Naive thymus-derived CD4-positive, alpha-beta T cell (primary cell): ENCODE measurements at regions not wholly inside any gene's neighbourhood (a gene's known extent, or its start where the extent isn't known, plus 50 kb on each side); places are given as distances from the start of the nearest gene placed in this dataset.

ENCODE experiments used
- ATAC-seq: fragments of 150-1000 bp; cut with Tn5 transposase; 2 replicates; pipeline ENCODE4 v1.10.0; 2021; ENCODE audit warnings: mild to moderate bottlenecking, moderate library complexity
- CTCF ChIA-PET: fragments of 350-600 bp; sonication (Branson Sonifier 250); formaldehyde crosslinking; loops from one replicate; lab custom pipeline; 2021; ENCODE audit warnings: antibody characterized with exemption; lab: Charles Lee
- POLR2A ChIA-PET: fragments of 350-600 bp; sonication (Branson Sonifier 250); formaldehyde crosslinking; loops from one replicate; lab custom pipeline; 2021; ENCODE audit warnings: antibody characterized with exemption, inconsistent platforms; lab: Charles Lee
- DNase-seq, 9 donors: peaks; one replicate each; pipeline versions ENCODE4 v3.0.0 to v3.0.0-alpha.2; 2020 to 2022; ENCODE audit warnings: mixed read lengths in 1 of 9
- H3K27ac ChIP-seq: one replicate; pipeline ENCODE4 v1.7.0; 2013; ENCODE audit warnings: mild to moderate bottlenecking, low read depth, low read length, moderate library complexity
- H3K27me3 ChIP-seq, 2 donors: one replicate each; pipeline ENCODE4 v1.7.0; 2013; ENCODE audit warnings: low read length in 2 of 2, mild to moderate bottlenecking in 2 of 2, moderate library complexity in 2 of 2; ENCODE audit not compliant: control insufficient read depth in 2 of 2, insufficient read depth in 2 of 2
- H3K36me3 ChIP-seq, 3 experiments: 1 replicate in 2 of 3; 2 replicates in 1 of 3; pipeline ENCODE4 v1.7.0; 2013; ENCODE audit warnings: low read length in 3 of 3, mild to moderate bottlenecking in 3 of 3, moderate library complexity in 1 of 3; ENCODE audit not compliant: insufficient read depth in 3 of 3, control insufficient read depth in 2 of 3
- H3K4me1 ChIP-seq, 2 donors: one replicate each; pipeline ENCODE4 v1.7.0; 2013; ENCODE audit warnings: low read length in 2 of 2, mild to moderate bottlenecking in 2 of 2, moderate library complexity in 1 of 2; ENCODE audit not compliant: control insufficient read depth in 2 of 2, insufficient read depth in 2 of 2
- H3K4me3 ChIP-seq: 2 replicates; pipeline ENCODE4 v1.7.0; 2013; ENCODE audit warnings: mild to moderate bottlenecking, low read length
- H3K9me3 ChIP-seq, 3 experiments: 1 replicate in 2 of 3; 2 replicates in 1 of 3; pipeline ENCODE4 v1.7.0; 2013; ENCODE audit warnings: low read length in 3 of 3; ENCODE audit not compliant: control insufficient read depth in 2 of 3
- H3K27ac Mint-ChIP-seq, 9 donors: one replicate each; pipeline ENCODE4 v1.8.0; 2020 to 2022; ENCODE audit warnings: mixed read lengths in 9 of 9, mild to moderate bottlenecking in 8 of 9, moderate library complexity in 5 of 9, inconsistent platforms in 2 of 9
- H3K27me3 Mint-ChIP-seq, 5 donors: one replicate each; pipeline ENCODE4 v1.8.0; 2021 to 2022; ENCODE audit warnings: mixed read lengths in 5 of 5, mild to moderate bottlenecking in 1 of 5
- H3K36me3 Mint-ChIP-seq, 5 donors: one replicate each; pipeline ENCODE4 v1.8.0; 2020 to 2022; ENCODE audit warnings: mixed read lengths in 5 of 5, mild to moderate bottlenecking in 3 of 5, inconsistent platforms in 1 of 5
- H3K4me1 Mint-ChIP-seq, 7 donors: one replicate each; pipeline ENCODE4 v1.8.0; 2020 to 2022; ENCODE audit warnings: mixed read lengths in 7 of 7, mild to moderate bottlenecking in 3 of 7, inconsistent platforms in 1 of 7
- H3K4me3 Mint-ChIP-seq, 10 donors: one replicate each; pipeline ENCODE4 v1.8.0; 2020 to 2022; ENCODE audit warnings: mild to moderate bottlenecking in 10 of 10, mixed read lengths in 10 of 10, moderate library complexity in 6 of 10, inconsistent platforms in 2 of 10
- H3K9me3 Mint-ChIP-seq, 11 donors: one replicate each; pipeline ENCODE4 v1.8.0; 2020 to 2022; ENCODE audit warnings: mixed read lengths in 11 of 11, mild to moderate bottlenecking in 4 of 11, inconsistent platforms in 1 of 11, moderate library complexity in 1 of 11
- intact Hi-C, 2 donors: fragments of 100-400 bp; cut with micrococcal nuclease; formaldehyde crosslinking; loops; one replicate each; pipeline ENCODE4 v1.15.1; 2023

GRCh38 chr9:26689041-26689440, 203.6 kb downstream of the CAAP1 start:
- no peaks in the 10 kb centered on the region for H3K4me1 ChIP-seq
- H3K27me3 ChIP-seq, result no peaks in the 10 kb centered on the region
- ChIA-PET POLR2A (no interaction called here), CTCF (no interaction called here)
- no peak for DNase-seq
- no peaks in the 10 kb centered on the region for H3K36me3 ChIP-seq
- Mint-ChIP-seq H3K36me3 (no peaks in the 10 kb centered on the region), H3K4me1 (no peaks in the 10 kb centered on the region), H3K27me3 (peaks cover 2 to 25% (median 10%) of the 10 kb centered on the region in 5 donors), H3K4me3 (no peak overlapping the region), H3K9me3 (peaks cover 0 to 7% (median 0%) of the 10 kb centered on the region in 11 donors), H3K27ac (no peak overlapping the region)
- H3K27ac ChIP-seq, result no peak overlapping the region
- intact Hi-C loops, result no loop called here
- no peak overlapping the region for H3K4me3 ChIP-seq
- no peaks in the 10 kb centered on the region for H3K9me3 ChIP-seq
- no peak for ATAC-seq

- intact Hi-C loops, result no loop called here
- H3K4me3 Mint-ChIP-seq, result no peak overlapping the region
- Histone ChIP-seq H3K4me3 (no peak overlapping the region), H3K27ac (no peak overlapping the region), H3K9me3 (no peaks in the 10 kb centered on the region), H3K27me3 (no peaks in the 10 kb centered on the region), H3K36me3 (no peaks in the 10 kb centered on the region), H3K4me1 (no peaks in the 10 kb centered on the region)
- H3K36me3 Mint-ChIP-seq, result no peaks in the 10 kb centered on the region
- H3K9me3 Mint-ChIP-seq, result peaks cover 0 to 7% (median 0%) of the 10 kb centered on the region in 11 donors
- ChIA-PET POLR2A (no interaction called here), CTCF (no interaction called here)
- DNase-seq (no peak), ATAC-seq (no peak)
- H3K27me3 Mint-ChIP-seq, result peaks cover 2 to 25% (median 10%) of the 10 kb centered on the region in 5 donors
- no peak overlapping the region for H3K27ac Mint-ChIP-seq
- H3K4me1 Mint-ChIP-seq, result no peaks in the 10 kb centered on the region
These were observed 205.2 kb downstream of the CAAP1 start for GRCh38 chr9:26687421-26687820.

GRCh38 chr9:26685818-26686217, 206.8 kb downstream of the CAAP1 start:
- no peaks in the 10 kb centered on the region for H3K4me1 ChIP-seq
- no peaks in the 10 kb centered on the region for H3K4me1 Mint-ChIP-seq
- no peaks in the 10 kb centered on the region for H3K27me3 ChIP-seq
- no peaks in the 10 kb centered on the region for H3K36me3 Mint-ChIP-seq
- H3K4me3 ChIP-seq, result no peak overlapping the region
- no peak overlapping the region for H3K4me3 Mint-ChIP-seq
- ATAC-seq (no peak), DNase-seq (no peak)
- peaks cover 0 to 5% (median 0%) of the 10 kb centered on the region in 11 donors for H3K9me3 Mint-ChIP-seq
- ChIA-PET CTCF (no interaction called here), POLR2A (no interaction called here)
- H3K27ac Mint-ChIP-seq, result no peak overlapping the region
- H3K27me3 Mint-ChIP-seq, result peaks cover 2 to 21% (median 15%) of the 10 kb centered on the region in 5 donors
- no peak overlapping the region for H3K27ac ChIP-seq
- intact Hi-C loops, result no loop called here
- H3K36me3 ChIP-seq, result no peaks in the 10 kb centered on the region
- H3K9me3 ChIP-seq, result no peaks in the 10 kb centered on the region

GRCh38 chr9:26684029-26684428, 208.6 kb downstream of the CAAP1 start:
- H3K4me1 ChIP-seq, result no peaks in the 10 kb centered on the region

GRCh38 chr9:26682796-26683496, 209.7 kb downstream of the CAAP1 start:
- no peak for ATAC-seq
- Mint-ChIP-seq H3K9me3 (peaks cover 0 to 7% (median 0%) of the 10 kb centered on the region in 11 donors), H3K4me1 (no peaks in the 10 kb centered on the region), H3K36me3 (no peaks in the 10 kb centered on the region), H3K4me3 (no peak overlapping the region), H3K27ac (no peak overlapping the region), H3K27me3 (peaks cover 2 to 14% (median 7%) of the 10 kb centered on the region in 5 donors)
- Histone ChIP-seq H3K4me3 (no peak overlapping the region), H3K27me3 (no peaks in the 10 kb centered on the region), H3K9me3 (no peaks in the 10 kb centered on the region), H3K36me3 (no peaks in the 10 kb centered on the region), H3K27ac (no peak overlapping the region), H3K4me1 (no peaks in the 10 kb centered on the region)
- ChIA-PET POLR2A (no interaction called here), CTCF (no interaction called here)
- intact Hi-C loops, result no loop called here
- DNase-seq, result no peak

More at GRCh38 chr9:26684029-26684428, 208.6 kb downstream of the CAAP1 start:
- ATAC-seq (no peak), DNase-seq (no peak)
- Histone ChIP-seq H3K9me3 (no peaks in the 10 kb centered on the region), H3K27me3 (no peaks in the 10 kb centered on the region), H3K36me3 (no peaks in the 10 kb centered on the region), H3K27ac (no peak overlapping the region), H3K4me3 (no peak overlapping the region)
- Mint-ChIP-seq H3K27me3 (peaks cover 2 to 21% (median 13%) of the 10 kb centered on the region in 5 donors), H3K36me3 (no peaks in the 10 kb centered on the region), H3K9me3 (peaks cover 0 to 7% (median 0%) of the 10 kb centered on the region in 11 donors), H3K4me3 (no peak overlapping the region), H3K27ac (no peak overlapping the region), H3K4me1 (no peaks in the 10 kb centered on the region)
- POLR2A ChIA-PET, result no interaction called here
- CTCF ChIA-PET, result no interaction called here
- intact Hi-C loops, result no loop called here

- no peak overlapping the region for H3K4me3 ChIP-seq
- POLR2A ChIA-PET, result no interaction called here
- peak overlapping the region in 1 of 9 donors; percentile 72 for H3K27ac Mint-ChIP-seq
- H3K27me3 ChIP-seq, result no peaks in the 10 kb centered on the region
- no peaks in the 10 kb centered on the region for H3K36me3 ChIP-seq
- no peaks in the 10 kb centered on the region for H3K9me3 ChIP-seq
- H3K36me3 Mint-ChIP-seq, result no peaks in the 10 kb centered on the region
- H3K4me3 Mint-ChIP-seq, result no peak overlapping the region
- H3K9me3 Mint-ChIP-seq, result peaks cover 0 to 7% (median 0%) of the 10 kb centered on the region in 11 donors
- no peak for ATAC-seq
- H3K4me1 ChIP-seq, result no peaks in the 10 kb centered on the region
- no peak for DNase-seq
- H3K4me1 Mint-ChIP-seq, result no peaks in the 10 kb centered on the region
- peaks cover 2 to 14% (median 5%) of the 10 kb centered on the region in 5 donors for H3K27me3 Mint-ChIP-seq
- intact Hi-C loops, result no loop called here
- CTCF ChIA-PET, result no interaction called here
- no peak overlapping the region for H3K27ac ChIP-seq
These were observed 210.6 kb downstream of the CAAP1 start for GRCh38 chr9:26682041-26682440.
